Body of pancreas (tissue), 4 donors: ENCODE measurements at regions not wholly inside any gene's neighbourhood (a gene's known extent, or its start where the extent isn't known, plus 50 kb on each side); places are given as distances from the start of the nearest gene placed in this dataset.

ENCODE experiments used
- CTCF ChIP-seq, 7 experiments: fragments of 450-650 bp in 4 of 7; fragments of 200-600 bp in 3 of 7; sonication (generic) in 3 of 7; IDR thresholded peaks; one replicate each; pipeline ENCODE4 v1.5.1; 2016 to 2019; ENCODE audit warnings: antibody characterized with exemption in 7 of 7
- POLR2A ChIP-seq, 3 donors: fragments of 450-650 bp; IDR thresholded peaks; one replicate each; pipeline ENCODE4 v1.6.1; 2016; ENCODE audit warnings: antibody characterized with exemption in 3 of 3, mild to moderate bottlenecking in 2 of 3

- no peak for TF ChIP-seq POLR2A (IDR thresholded peaks at IDR 0.05)
- TF ChIP-seq CTCF (IDR thresholded peaks at IDR 0.05), result no peak
Measured at GRCh38 chr2:104279646-104280045, 574.3 kb upstream of the POU3F3 start.
